AG09319 (cell line): ENCODE measurements at regions not wholly inside any gene's neighbourhood (a gene's known extent, or its start where the extent isn't known, plus 50 kb on each side); places are given as distances from the start of the nearest gene placed in this dataset.

Experiments used
- DNase-seq: peaks from one replicate; pipeline ENCODE4 v3.0.0-alpha.2; 2010; ENCODE audit warnings: low read depth; ENCODE audit errors: extremely low read depth
- CTCF ChIP-seq: IDR thresholded peaks from 2 replicates; pipeline ENCODE4 v1.5.1; 2011; ENCODE audit warnings: low read depth, mild to moderate bottlenecking, inconsistent platforms, low read length, moderate library complexity

GRCh38 chr4:111535792-111536191, 609.5 kb upstream of the FAM241A start:
- no peak for TF ChIP-seq CTCF

GRCh38 chr4:111537165-111537564, 608.1 kb upstream of the FAM241A start:
- no peak for TF ChIP-seq CTCF
- DNase-seq = no peak

More at GRCh38 chr4:111535792-111536191, 609.5 kb upstream of the FAM241A start:
- DNase-seq = no peak

- no peak for DNase-seq
- no peak for TF ChIP-seq CTCF
These were observed 607.4 kb upstream of the FAM241A start for GRCh38 chr4:111537871-111538270.

GRCh38 chr4:111540671-111541070, 604.6 kb upstream of the FAM241A start:
- TF ChIP-seq CTCF = no peak
- no peak for DNase-seq

GRCh38 chr4:111542056-111542455, 603.2 kb upstream of the FAM241A start:
- DNase-seq = no peak
- TF ChIP-seq CTCF = no peak

- no peak for TF ChIP-seq CTCF
- DNase-seq = no peak
These were observed 598.4 kb upstream of the FAM241A start for GRCh38 chr4:111546881-111547280.

GRCh38 chr4:111556141-111556781, 589.0 kb upstream of the FAM241A start:
- no peak for TF ChIP-seq CTCF
- DNase-seq = peak; percentile 32
